Heart right ventricle (tissue), 16 donors: ENCODE measurements at regions not wholly inside any gene's neighbourhood (a gene's known extent, or its start where the extent isn't known, plus 50 kb on each side); places are given as distances from the start of the nearest gene placed in this dataset.

Source experiments
- ATAC-seq, 8 donors: fragments of 200-7000 bp; cut with Tn5 transposase; one replicate each; pipeline ENCODE4 v1.9.1; 2020; ENCODE audit warnings: mild to moderate bottlenecking in 8 of 8, moderate library complexity in 8 of 8, moderate number of reproducible peaks in 1 of 8
- DNase-seq, 2 donors: peaks; one replicate each; pipeline ENCODE4 v3.0.0-alpha.2; 2020
- H3K27ac ChIP-seq, 10 donors: fragments of 200-600 bp; sonication (generic) in 2 of 10; one replicate each; pipeline versions ENCODE4 v1.5.0 to v1.8.0; 2020 to 2022; ENCODE audit warnings: mild to moderate bottlenecking in 3 of 10
- H3K27me3 ChIP-seq, 7 donors: fragments of 200-600 bp; one replicate each; pipeline ENCODE4 v1.8.0; 2021 to 2022; ENCODE audit warnings: mild to moderate bottlenecking in 2 of 7
- H3K36me3 ChIP-seq, 9 donors: fragments of 200-600 bp; sonication (generic) in 1 of 9; one replicate each; pipeline versions ENCODE4 v1.5.0 to v1.8.0; 2020 to 2022; ENCODE audit warnings: mild to moderate bottlenecking in 2 of 9
- H3K4me1 ChIP-seq, 9 donors: fragments of 200-600 bp; sonication (generic) in 1 of 9; one replicate each; pipeline versions ENCODE4 v1.5.0 to v1.8.0; 2020 to 2022; ENCODE audit warnings: mild to moderate bottlenecking in 4 of 9
- H3K4me3 ChIP-seq, 10 donors: fragments of 200-600 bp; sonication (generic) in 2 of 10; one replicate each; pipeline versions ENCODE4 v1.5.0 to v1.8.0; 2020 to 2022; ENCODE audit warnings: mild to moderate bottlenecking in 7 of 10, moderate library complexity in 2 of 10
- H3K9me3 ChIP-seq, 11 donors: fragments of 200-600 bp in 10 of 11; sonication (generic) in 2 of 11; one replicate each; pipeline versions ENCODE4 v1.5.0 to v1.8.0; 2013 to 2022; ENCODE audit warnings: mild to moderate bottlenecking in 2 of 11, control low read depth in 1 of 11, moderate library complexity in 1 of 11
- WGBS, 2 donors: extraction: QIAGEN DNeasy Blood & Tissue Kit; methylation state at CpG; one replicate each; pipeline ENCODE4 v1.1.7; 2013; ENCODE audit warnings: inconsistent platforms in 1 of 2; 5-methylcytosine and 5-hydroxymethylcytosine counted together
- intact Hi-C, 10 donors: fragments of 100-400 bp; cut with DNase I; formaldehyde crosslinking; loops; one replicate each; pipeline versions ENCODE4 v1.11.1 to v1.14.2; 2022
- TF ChIP-seq, protein P1 (sequence below), 9 donors: fragments of 200-600 bp; sonication (generic) in 2 of 9; IDR thresholded peaks; one replicate each; pipeline versions ENCODE4 v1.5.0 to v1.8.0; 2021 to 2022; ENCODE audit warnings: antibody characterized with exemption in 9 of 9, mild to moderate bottlenecking in 5 of 9, moderate library complexity in 1 of 9
- donor health status: Arrhythmogenic right ventricular cardiomyopathy.
- donor health status: ischemic (EF 13 %, LVEDD 7.1; RV severe dilation, severe dysfunction).
- donor health status: healthy with polysubstance abuse.
- donor health status: DM: no; HTN: yes; CAD: no.
- donor health status: DM: no; HTN: no; CAD: no.
- donor health status: ischemic (EF 25% LVEDD 6.9; RV normal size, moderate dysfunction).
- donor health status: ischemic (EF 25% LVEDD 5.7; RV mildly dilated, moderate dysfunction).
- donor health status: healthy.
- donor health status: DM: yes; HTN: yes; CAD: no.
- donor health status: Ischemic cardiomyopathy.
- donor health status: ischemic (EF 35%, LVEDD 5.7; RV mildly dilated, moderate dysfunction).
- donor health status: nonischemic (EF 11% LVEDD 7.7; RV severe dilation, severe dysfunction).
- donor health status: DM: yes; HTN: yes; CAD: no.
- donor health status: PGD.
- donor health status: ischemic (EF 29% LVEDD 5.4; RV normal size, mild dysfunction).
- donor health status: nonischemic (EF 23%, LVEDD 6.1; RV moderate dilation, normal function).

DNA sequence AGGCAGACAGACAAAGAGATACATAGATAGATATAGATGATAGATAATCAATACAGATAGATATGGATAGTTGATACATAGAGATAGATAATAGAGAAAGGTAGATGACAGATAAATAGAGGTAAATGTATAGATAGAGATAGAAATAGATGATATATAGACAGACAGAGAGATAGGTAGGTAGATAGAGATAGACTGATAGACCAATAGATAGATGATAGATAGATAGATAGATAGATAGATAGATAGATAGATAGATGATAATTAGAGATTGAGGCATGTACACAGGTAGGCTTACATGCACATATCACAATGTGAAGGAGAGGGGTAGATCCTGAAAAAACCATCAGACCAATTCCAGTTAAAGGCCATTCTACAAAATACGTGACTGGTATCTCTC, 724.7 kb downstream of the GALR1 start:
- intact Hi-C loops = no loop called here
- WGBS, 2 donors = 71 to 80% methylated on average over 1 of the region's 1 CpG
- Histone ChIP-seq H3K27me3 (peaks cover 0 to 6% (median 0%) of the 10 kb centered on the region in 7 donors), H3K4me1 (no peaks in the 10 kb centered on the region), H3K9me3 (peaks cover 0 to 5% (median 0%) of the 10 kb centered on the region in 11 donors), H3K4me3 (no peak overlapping the region), H3K36me3 (no peaks in the 10 kb centered on the region), H3K27ac (no peak overlapping the region)
- ATAC-seq = no peak
- TF ChIP-seq, protein P1, sequence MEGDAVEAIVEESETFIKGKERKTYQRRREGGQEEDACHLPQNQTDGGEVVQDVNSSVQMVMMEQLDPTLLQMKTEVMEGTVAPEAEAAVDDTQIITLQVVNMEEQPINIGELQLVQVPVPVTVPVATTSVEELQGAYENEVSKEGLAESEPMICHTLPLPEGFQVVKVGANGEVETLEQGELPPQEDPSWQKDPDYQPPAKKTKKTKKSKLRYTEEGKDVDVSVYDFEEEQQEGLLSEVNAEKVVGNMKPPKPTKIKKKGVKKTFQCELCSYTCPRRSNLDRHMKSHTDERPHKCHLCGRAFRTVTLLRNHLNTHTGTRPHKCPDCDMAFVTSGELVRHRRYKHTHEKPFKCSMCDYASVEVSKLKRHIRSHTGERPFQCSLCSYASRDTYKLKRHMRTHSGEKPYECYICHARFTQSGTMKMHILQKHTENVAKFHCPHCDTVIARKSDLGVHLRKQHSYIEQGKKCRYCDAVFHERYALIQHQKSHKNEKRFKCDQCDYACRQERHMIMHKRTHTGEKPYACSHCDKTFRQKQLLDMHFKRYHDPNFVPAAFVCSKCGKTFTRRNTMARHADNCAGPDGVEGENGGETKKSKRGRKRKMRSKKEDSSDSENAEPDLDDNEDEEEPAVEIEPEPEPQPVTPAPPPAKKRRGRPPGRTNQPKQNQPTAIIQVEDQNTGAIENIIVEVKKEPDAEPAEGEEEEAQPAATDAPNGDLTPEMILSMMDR (IDR thresholded peaks at IDR 0.05) = no peak
- no peak for DNase-seq

DNA sequence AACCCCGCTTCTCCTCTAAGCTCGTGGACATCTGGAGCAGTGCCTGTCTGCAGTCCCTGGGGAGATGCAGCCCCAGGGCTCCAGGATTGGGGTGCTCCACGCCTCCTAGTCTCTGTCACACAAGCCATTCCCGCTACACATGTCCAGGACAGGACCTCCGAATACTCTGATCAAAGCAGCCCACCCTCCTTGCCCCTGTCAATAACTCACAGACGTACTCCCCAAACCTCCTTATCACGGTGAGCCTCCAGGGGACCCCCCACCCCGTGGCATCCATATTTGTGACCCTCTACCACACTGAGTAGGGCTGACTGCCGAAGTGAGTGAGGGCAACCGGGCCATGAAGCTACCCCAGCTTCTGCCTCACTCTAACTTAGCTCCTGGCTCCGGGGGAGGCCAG, 727.7 kb downstream of the GALR1 start:
- Histone ChIP-seq H3K27ac (no peak overlapping the region), H3K36me3 (no peaks in the 10 kb centered on the region), H3K27me3 (no peaks in the 10 kb centered on the region), H3K4me1 (no peaks in the 10 kb centered on the region), H3K4me3 (no peak overlapping the region), H3K9me3 (peaks cover 0 to 10% (median 0%) of the 10 kb centered on the region in 11 donors)
- no peak for DNase-seq
- WGBS, 2 donors = 79 to 88% methylated on average over 11 of the region's 11 CpGs
- intact Hi-C loops = loop anchor here in 1 of 10 donors (2.0 kb wide), 1 partner anchor 19 kb away; no protein-coding TSS in a partner anchor
- no peak for ATAC-seq
- TF ChIP-seq, protein P1 (IDR thresholded peaks at IDR 0.05) = no peak

DNA sequence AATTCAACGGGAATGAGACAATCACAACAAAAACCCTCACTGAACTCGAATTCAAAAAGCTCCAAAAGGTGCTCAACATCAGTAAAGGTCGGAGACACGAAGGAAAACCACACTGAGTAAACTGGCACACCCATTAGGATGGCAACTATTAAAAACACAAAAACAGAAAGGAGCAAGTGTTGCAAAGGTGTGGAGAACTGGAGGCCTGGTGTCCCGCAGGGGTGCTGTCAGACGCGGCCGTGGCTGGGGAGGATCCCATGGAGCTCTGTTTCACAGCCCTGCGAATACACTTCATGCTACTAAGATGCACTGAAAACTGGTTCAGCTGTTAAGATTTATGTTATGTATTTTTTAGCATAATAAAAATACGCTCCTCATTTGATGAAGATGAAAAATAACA, 730.6 kb downstream of the GALR1 start:
- Histone ChIP-seq H3K9me3 (peaks cover 0 to 10% (median 0%) of the 10 kb centered on the region in 11 donors), H3K4me1 (no peaks in the 10 kb centered on the region), H3K4me3 (no peak overlapping the region), H3K27ac (no peak overlapping the region), H3K36me3 (no peaks in the 10 kb centered on the region), H3K27me3 (no peaks in the 10 kb centered on the region)
- DNase-seq (no peak), ATAC-seq (no peak)
- WGBS, 2 donors = 76 to 80% methylated on average over 10 of the region's 10 CpGs
- intact Hi-C loops = no loop called here
- TF ChIP-seq, protein P1 (IDR thresholded peaks at IDR 0.05) = no peak

DNA sequence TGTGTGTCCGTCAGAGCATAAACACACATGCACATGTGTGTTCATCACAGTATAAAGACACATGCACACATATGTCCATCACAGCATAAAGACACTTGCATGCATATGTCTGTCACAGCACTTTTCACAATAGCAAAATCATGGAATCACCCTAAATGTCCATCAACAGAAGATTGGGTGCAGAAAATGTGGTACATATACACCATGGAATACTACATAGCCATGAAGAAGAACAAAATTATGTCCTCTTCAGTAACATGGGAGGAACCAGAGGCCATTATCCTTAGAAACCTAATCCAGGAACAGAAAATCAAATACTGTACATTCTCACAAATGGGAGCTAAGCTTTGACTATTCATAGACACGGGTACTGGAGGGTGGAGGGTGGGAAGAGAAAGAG, 732.2 kb downstream of the GALR1 start:
- no peaks in the 10 kb centered on the region for H3K4me1 ChIP-seq
- no peak overlapping the region for H3K27ac ChIP-seq
- 90 to 94% methylated on average over 2 of the region's 2 CpGs for WGBS, 2 donors
- H3K4me3 ChIP-seq = no peak overlapping the region
- TF ChIP-seq, protein P1 (IDR thresholded peaks at IDR 0.05) = no peak
- ATAC-seq (no peak), DNase-seq (no peak)
- H3K9me3 ChIP-seq = peaks cover 0 to 9% (median 0%) of the 10 kb centered on the region in 11 donors
- intact Hi-C loops = no loop called here
- no peaks in the 10 kb centered on the region for H3K36me3 ChIP-seq
- no peaks in the 10 kb centered on the region for H3K27me3 ChIP-seq
